LNCaP clone FGC (cell line): ENCODE measurements at regions not wholly inside any gene's neighbourhood (a gene's known extent, or its start where the extent isn't known, plus 50 kb on each side); places are given as distances from the start of the nearest gene placed in this dataset.

Source experiments
- DNase-seq: peaks from one replicate; pipeline ENCODE4 v3.0.0-alpha.2; 2011; ENCODE audit warnings: low read depth
- H3K4me3 ChIP-seq: 2 replicates; pipeline ENCODE4 v1.5.1; 2011; ENCODE audit warnings: mild to moderate bottlenecking, low read depth, low read length, control low read depth
- CTCF ChIP-seq: IDR thresholded peaks from 2 replicates; pipeline ENCODE4 v1.5.1; 2012; ENCODE audit warnings: mild to moderate bottlenecking; ENCODE audit not compliant: control insufficient read depth, insufficient read depth; ENCODE audit errors: extremely low read depth

GRCh38 chr10:4623200-4623599 is 202.8 kb upstream of the AKR1E2 start:
- no peak for TF ChIP-seq CTCF
- no peak overlapping the region for H3K4me3 ChIP-seq
- no peak for DNase-seq

DNA sequence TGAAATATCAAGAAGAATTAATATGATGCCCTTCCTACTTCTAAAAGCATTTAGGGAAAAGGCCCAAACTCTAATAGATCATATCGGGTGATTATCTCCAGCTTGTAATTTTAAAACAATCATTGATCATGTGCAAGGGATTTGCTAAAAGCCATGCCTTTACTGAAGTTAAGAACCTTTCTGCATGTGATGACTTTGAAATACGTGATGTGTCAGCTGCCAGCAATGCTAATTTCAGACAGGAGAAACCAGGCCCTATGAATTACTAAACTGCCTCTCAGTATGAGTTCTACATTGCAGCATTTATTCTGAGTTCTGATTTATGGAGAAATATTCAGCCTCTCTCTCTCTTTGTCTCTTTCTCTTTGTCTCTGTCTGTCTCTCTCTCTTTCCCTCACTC is 203.6 kb upstream of the AKR1E2 start:
- no peak for DNase-seq
- no peak overlapping the region for H3K4me3 ChIP-seq
- no peak for TF ChIP-seq CTCF

DNA sequence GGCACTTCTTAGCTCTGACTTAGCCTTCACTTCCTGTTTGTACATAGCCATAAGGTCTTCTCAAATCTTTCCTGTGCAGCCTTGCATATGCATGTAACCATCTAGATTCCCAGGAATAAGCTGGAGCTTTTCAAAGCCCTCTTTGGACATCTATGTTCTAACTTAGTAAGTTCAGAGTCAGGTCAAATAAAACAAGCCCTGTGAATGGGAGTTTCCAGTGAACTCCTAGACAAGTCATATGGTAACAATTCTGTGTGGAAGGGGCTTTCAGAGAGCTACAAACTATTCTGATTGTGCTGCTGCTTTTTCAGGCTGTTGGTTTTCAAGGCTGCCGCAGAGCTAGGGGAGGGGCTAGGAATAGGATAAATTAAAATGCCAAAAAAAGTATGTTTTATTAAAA is 208.4 kb upstream of the AKR1E2 start:
- no peak overlapping the region for H3K4me3 ChIP-seq
- no peak for TF ChIP-seq CTCF
- no peak for DNase-seq

GRCh38 chr10:4615042-4615441 is 211.0 kb upstream of the AKR1E2 start:
- no peak overlapping the region for H3K4me3 ChIP-seq
- DNase-seq, result no peak
- TF ChIP-seq CTCF, result no peak

DNA sequence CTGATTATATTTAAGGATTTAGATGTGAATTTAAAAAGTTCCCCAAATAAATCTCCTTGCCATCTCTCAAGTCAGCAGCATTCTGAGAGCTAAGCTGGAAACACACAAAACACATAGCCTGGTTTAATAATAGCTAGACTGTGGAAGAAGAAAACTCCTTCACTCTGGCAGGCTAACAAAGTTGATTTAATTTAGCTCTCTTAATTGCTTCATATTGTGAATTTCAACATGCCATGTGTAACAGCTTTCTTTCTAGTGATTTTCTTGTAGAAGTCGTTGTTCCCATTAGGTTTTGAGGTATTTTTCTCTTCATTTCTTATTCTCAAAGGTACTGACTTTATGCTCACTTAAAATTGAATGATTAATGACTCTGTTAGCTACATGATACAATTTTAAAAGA is 216.8 kb upstream of the AKR1E2 start:
- no peak overlapping the region for H3K4me3 ChIP-seq
- no peak for DNase-seq
- TF ChIP-seq CTCF, result no peak

DNA sequence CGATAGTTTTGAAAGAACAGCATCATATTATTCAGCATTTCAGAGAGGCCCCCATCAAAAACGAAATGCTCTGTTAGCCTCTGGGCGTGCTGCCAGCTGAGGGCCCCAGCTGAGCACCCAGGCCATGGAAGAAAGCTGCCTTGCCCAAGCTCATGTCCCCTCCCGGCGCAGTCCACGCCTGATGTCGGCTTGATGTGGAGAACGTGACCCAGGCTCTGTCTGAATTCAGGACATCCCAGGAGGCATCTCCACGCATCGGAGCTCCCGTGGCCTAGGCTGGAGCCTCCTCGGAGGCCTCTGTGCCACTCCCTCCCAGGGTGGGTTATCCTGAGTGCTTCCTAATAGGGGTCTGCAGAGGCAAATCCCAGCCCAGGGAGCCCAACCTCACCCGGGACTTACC is 218.3 kb upstream of the AKR1E2 start:
- no peak for TF ChIP-seq CTCF
- no peak overlapping the region for H3K4me3 ChIP-seq
- no peak for DNase-seq

DNA sequence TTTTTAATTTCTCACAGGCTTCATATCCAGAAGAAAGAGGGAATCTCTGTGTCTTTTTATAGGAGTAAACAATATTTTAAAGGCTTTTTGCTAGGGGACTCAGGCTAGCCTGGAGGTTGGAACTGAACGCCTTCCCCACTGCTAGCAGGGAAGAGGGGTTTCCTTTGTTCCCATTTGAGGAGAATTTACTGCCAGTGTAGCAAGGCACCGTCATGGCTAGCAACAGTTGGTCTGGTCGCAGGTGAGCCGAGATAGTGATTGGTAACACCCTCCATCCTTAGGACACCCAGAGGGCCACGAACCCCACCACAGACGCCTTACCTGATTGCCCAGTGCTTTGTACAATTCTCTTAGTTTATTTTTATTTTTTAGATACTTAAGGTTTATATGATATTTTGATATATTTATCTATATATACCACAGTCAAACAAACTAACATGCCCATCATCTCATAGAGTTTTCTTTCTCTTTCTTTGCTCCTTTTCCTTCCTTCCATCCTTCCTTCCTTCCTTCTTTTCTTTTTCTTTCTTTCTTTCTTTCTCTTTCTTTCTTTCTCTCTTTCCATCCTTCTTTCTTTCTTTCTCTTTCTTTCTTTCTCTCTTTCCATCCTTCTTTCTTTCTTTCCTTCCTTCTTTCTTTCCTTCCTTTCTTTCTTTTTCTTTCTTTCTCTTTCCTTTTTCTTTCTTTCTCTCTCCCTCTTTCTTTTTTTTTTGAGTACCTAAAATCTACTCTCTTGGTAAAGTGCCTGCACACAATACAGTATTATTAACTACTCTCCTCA is 219.0 kb upstream of the AKR1E2 start:
- no peak for TF ChIP-seq CTCF
- H3K4me3 ChIP-seq, result no peak overlapping the region
- no peak for DNase-seq
